Fibroblast of pulmonary artery (primary cell): ENCODE measurements at regions not wholly inside any gene's neighbourhood (a gene's known extent, or its start where the extent isn't known, plus 50 kb on each side); places are given as distances from the start of the nearest gene placed in this dataset.

Experiments
- DNase-seq: peaks from one replicate; pipeline ENCODE4 v3.0.0-alpha.2; 2010; ENCODE audit warnings: low read depth
- H3K4me3 ChIP-seq: replicated peaks from 2 replicates; pipeline ENCODE4 v1.5.1; 2011; ENCODE audit warnings: low read depth, mild to moderate bottlenecking, control low read depth, low read length, moderate library complexity
- CTCF ChIP-seq: IDR thresholded peaks from 2 replicates; pipeline ENCODE4 v1.5.1; 2011; ENCODE audit warnings: mild to moderate bottlenecking, control low read depth, low read length, inconsistent platforms; ENCODE audit errors: missing control alignments

- H3K4me3 ChIP-seq, result no peak overlapping the region
- no peak for TF ChIP-seq CTCF
- no peak for DNase-seq
Observed at GRCh38 chr21:17727361-17727760, 91.8 kb downstream of the C21orf91 start.

- no peak overlapping the region for H3K4me3 ChIP-seq
- DNase-seq, result peak; percentile 7
- peak; percentile 8 for TF ChIP-seq CTCF
Observed at GRCh38 chr21:17726047-17726829, 92.9 kb downstream of the C21orf91 start.

- TF ChIP-seq CTCF, result no peak
- DNase-seq, result no peak
- H3K4me3 ChIP-seq, result no peak overlapping the region
Observed at GRCh38 chr21:17725339-17725738, 93.8 kb downstream of the C21orf91 start.

- no peak for TF ChIP-seq CTCF
- DNase-seq, result no peak
- no peak overlapping the region for H3K4me3 ChIP-seq
Observed at GRCh38 chr21:17712887-17713286, 100.2 kb upstream of the BTG3 start.

GRCh38 chr21:17711896-17712295 lies 99.2 kb upstream of the BTG3 start:
- peak; percentile 16 for DNase-seq

GRCh38 chr21:17709266-17709611 lies 96.5 kb upstream of the BTG3 start:
- no peak overlapping the region for H3K4me3 ChIP-seq
- no peak for TF ChIP-seq CTCF
- DNase-seq, result no peak

More at GRCh38 chr21:17711896-17712295, 99.2 kb upstream of the BTG3 start:
- no peak for TF ChIP-seq CTCF
- no peak overlapping the region for H3K4me3 ChIP-seq

- TF ChIP-seq CTCF, result no peak
- DNase-seq, result no peak
- no peak overlapping the region for H3K4me3 ChIP-seq
Observed at GRCh38 chr21:17708522-17709265, 96.0 kb upstream of the BTG3 start.
